Retina (tissue), 1 donor: ENCODE measurements at regions not wholly inside any gene's neighbourhood (a gene's known extent, or its start where the extent isn't known, plus 50 kb on each side); places are given as distances from the start of the nearest gene placed in this dataset.
"Not testable (repeated sequence)": the region's sequence is repeated elsewhere in the genome, so short reads cannot be mapped to it uniquely, and the experiment has no call there.

Source experiments
- DNase-seq: peaks from one replicate; pipeline ENCODE4 v3.0.0-alpha.2; 2016

GRCh38 chr10:107544706-107545520, 380.4 kb upstream of the SORCS1 start:
- no peak for DNase-seq

DNA sequence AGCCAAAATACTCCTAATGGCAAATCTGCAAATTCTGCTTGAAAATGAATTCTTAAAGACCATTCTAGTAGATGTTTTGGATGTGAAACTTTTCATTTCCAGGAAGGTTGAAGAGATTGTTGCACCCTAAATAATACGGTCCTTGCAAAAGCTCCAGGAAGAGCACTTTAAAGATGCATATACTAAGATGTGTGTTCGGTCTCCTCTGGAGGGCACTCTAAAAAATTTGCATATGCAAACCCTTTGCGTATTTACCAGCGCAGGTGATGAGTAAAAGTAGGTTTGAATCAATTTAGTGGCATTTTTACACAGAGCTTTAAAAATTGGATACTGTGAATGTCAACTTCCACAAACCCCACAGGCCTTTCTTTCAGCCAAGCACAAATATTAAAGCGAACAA, 378.1 kb upstream of the SORCS1 start:
- no peak for DNase-seq

- no peak for DNase-seq
Measured at GRCh38 chr10:107542016-107542415, 377.5 kb upstream of the SORCS1 start.

- DNase-seq: no peak
Measured at GRCh38 chr10:107540981-107541380, 376.5 kb upstream of the SORCS1 start.

- DNase-seq: no peak
Measured at GRCh38 chr10:107529350-107529749, 364.8 kb upstream of the SORCS1 start.

DNA sequence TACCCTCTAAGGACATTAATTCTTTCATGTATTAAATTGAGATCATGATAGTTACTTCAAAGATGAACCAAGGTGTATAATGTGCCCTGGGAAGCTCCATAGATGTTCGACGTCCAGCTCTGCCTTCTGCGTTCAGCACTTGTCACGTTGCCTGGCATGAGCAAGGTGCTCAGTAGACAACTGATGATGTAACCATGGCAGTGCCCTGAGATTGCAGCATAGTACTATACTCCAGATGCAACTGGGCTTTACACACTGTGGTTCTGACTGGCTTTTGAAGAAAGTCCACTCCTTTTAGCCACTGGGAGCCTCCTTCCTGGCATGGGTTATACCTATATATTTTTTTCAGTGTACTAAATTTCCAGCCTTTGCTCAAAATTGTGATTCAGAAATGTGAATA, 355.8 kb upstream of the SORCS1 start:
- DNase-seq: no peak

- no peak for DNase-seq
Measured at GRCh38 chr10:107517811-107518210, 353.3 kb upstream of the SORCS1 start.

DNA sequence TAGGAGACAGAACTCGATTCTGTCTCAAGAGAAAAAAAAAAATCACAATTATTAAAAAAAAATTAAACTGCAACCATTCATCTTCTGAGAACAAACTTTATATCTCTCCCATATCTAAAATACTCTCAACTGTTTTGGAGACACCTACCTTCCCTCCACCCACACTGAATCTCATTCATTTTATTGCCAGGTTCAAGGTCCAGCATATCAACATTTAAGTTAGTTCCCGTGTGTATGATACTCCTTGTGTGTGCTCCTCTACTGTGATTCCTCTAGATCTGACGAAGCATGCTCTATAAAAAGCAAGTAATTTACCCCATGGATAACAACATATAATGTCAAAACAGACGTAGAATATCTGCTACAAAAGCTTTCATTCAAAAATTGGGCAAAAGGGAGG, 351.8 kb upstream of the SORCS1 start:
- no peak for DNase-seq

- DNase-seq: not testable (repeated sequence)
Measured at GRCh38 chr10:107504011-107504410, 339.5 kb upstream of the SORCS1 start.

DNA sequence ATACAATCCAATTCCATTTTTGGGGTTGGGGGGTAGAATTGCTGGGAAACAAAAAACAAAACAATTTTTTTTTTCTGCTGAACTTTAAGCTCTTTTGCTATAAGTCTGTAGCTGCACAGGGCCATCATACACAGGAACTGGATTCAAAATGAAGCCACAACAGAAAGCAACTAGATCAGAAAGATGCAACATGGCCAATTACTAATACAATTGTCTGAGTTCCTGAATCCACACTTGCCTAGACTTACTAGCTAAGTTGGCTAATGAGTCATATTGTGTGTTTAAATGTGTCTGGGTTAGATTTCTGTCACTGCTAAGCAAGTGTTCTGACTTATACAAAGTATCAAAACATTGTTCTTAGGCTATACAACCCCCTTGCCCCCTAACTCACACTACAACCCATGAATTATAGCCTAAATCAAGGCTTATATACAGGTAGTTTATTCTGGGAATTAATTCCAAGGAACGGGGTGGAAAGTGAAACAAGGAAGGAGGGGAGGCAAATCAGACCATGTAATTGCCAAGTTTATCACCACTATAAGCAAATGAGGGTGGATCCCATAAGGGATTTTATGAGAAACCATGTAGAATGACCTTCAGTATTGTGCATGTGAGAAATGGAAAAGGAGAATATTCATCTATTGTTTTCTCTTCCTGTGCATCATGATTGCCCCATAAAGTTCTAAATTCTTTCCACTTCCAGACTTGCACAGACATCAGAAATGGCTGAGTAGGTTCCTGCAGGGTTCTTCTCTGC, 337.9 kb upstream of the SORCS1 start:
- DNase-seq: no peak

GRCh38 chr10:107498983-107499382, 334.5 kb upstream of the SORCS1 start:
- DNase-seq: no peak

DNA sequence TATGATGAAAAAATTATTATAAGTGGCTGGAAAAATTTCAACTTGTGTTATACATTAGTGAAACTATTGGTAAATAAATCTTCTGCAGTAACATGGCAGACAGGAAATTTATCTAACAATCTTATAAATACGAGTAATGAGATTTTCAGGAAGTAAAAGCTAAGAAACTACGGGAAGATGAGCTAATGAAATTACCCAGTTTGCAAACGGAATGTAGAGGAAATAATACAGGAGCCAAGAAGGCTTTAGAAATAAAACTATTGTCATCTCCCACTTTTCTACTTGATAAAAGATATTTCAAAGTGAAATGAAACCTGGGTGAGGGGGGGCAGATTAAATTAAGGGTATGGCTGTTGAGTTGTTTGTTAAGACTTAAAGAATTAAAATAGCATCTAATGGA, 332.5 kb upstream of the SORCS1 start:
- DNase-seq: no peak

DNA sequence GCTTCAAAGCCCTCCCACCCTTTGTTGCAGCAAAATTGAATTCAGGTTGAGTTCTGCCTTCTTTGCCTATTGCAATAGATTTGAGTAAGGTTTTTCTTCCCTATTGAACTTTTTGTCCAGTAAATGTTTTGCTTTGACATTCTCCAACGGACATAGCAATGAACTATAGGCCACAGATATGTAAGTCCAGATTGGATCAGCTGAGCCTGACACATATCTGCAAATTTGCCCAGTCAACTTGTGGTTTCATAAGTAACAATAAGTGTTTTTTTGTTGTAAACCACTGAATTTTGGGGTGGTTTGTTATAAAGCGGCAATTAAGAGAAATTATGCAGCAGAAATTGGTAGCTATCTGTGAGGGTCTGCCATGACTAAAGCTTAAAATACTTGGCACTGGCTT, 332.1 kb upstream of the SORCS1 start:
- DNase-seq: no peak

GRCh38 chr10:107492389-107492788, 327.9 kb upstream of the SORCS1 start:
- DNase-seq: no peak

GRCh38 chr10:107490389-107490788, 325.9 kb upstream of the SORCS1 start:
- no peak for DNase-seq

DNA sequence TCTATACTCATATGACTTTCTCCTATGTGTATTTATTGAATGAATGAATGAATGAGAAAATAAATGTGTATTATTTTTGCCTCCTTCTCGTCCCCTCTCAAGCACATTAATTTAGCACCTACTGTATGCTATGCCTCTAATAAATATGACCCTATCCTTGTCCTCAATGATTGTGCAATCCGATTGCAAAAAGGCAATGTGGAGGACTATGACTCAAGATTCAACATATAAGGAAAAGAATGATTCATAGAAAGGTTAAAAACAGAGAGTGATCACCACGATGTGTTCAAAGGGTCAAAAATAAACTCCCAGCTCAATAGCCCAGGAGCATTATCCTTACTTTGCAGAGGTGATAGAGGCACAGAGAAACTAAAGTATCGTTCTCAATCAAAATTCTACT, 322.8 kb upstream of the SORCS1 start:
- DNase-seq: no peak

DNA sequence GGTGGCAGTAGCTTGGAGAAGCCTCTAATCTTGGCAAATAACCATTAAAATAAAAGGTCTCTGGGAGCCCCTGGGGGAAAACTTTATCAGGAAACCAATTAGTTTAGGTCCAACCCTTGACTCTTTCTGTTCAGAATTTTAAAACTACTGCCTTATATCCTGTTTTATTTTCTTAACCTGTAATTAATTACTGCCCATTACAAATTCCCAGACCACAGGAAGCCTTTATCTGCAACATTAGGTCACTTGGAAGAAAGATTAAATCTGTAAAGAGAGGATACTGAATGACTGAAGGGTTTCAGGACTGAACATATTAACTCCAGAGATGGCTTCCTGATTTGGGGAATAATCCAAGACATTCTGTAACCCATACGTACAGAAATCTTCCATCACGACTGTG, 320.5 kb upstream of the SORCS1 start:
- DNase-seq: no peak

DNA sequence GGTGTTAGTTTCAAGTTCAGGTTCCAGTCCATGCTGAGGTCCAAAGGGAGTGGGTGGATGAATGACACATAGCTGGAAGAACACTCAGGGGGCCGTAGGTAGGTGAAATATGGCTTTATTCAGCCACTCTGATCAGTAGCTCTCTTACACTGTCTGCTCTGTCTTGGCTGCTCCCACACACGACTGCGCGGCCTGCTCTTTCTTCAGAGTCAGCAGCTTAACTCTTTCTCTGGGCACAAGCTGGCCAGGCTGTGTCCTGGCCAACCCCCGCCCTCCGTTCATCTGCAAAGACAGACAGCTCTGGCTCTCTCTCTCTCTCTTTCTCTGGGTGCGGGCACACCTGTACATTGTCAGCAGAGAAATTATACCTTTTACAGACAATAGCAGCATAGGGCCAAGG, 317.4 kb upstream of the SORCS1 start:
- DNase-seq: no peak

DNA sequence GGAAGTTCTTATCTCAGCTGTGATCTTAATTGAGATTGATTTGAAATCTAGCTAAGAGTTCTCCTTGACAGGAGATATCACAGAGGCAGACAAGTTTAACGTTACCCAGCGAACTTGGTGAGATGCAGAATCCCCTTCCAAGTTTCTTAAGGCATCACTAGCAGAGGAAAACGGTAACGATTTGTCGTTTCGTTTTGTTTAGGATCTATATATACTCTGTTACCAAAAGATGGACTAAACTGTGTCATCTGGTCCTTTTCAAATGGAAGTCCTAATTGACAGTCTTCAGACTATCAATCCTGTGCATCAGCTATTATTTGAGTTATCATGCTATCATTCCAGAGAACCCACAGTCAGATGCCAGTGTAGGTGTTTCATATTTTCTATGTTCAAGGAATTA, 316.7 kb upstream of the SORCS1 start:
- DNase-seq: no peak

- DNase-seq: no peak
Measured at GRCh38 chr10:107480781-107481180, 316.3 kb upstream of the SORCS1 start.

- no peak for DNase-seq
Measured at GRCh38 chr10:107477266-107477665, 312.8 kb upstream of the SORCS1 start.

- DNase-seq: no peak
Measured at GRCh38 chr10:107476408-107476807, 311.9 kb upstream of the SORCS1 start.

DNA sequence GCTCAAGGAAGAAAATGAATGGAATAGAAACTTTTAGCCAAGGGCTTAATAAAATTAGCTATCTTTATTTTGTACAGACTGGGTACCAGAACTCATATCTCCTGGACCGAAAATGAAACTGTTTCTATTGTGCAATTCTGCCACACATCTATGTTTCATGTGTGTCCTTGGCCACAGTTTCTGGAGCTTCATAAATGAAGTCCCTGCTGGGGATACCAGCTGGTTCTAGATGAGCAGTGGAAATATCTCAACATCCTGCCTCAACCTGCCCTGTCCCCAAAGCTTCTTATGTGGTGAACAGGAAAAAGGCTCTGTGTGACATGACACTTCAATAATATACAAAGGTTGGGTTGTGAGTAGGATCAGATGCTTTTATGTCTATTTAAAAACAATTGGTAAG, 310.1 kb upstream of the SORCS1 start:
- no peak for DNase-seq

DNA sequence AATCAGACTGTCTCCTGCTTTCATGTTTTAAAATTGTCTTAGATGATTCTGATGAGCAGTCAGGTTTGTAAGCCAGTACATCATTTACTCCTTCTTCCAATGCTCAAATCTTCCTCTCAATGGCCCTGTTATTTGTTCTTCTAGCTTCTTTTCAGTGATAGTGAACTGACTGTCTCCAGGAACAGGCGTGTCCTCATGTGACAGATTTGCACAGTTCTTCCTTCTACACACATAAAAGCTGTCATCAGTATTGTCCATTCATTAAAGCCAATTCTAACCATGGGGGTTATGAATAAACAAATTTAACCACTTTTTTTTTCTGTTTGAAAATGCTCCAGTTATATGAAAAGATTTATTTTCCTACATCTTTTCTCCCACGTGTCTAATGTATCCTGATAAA, 308.7 kb upstream of the SORCS1 start:
- no peak for DNase-seq

DNA sequence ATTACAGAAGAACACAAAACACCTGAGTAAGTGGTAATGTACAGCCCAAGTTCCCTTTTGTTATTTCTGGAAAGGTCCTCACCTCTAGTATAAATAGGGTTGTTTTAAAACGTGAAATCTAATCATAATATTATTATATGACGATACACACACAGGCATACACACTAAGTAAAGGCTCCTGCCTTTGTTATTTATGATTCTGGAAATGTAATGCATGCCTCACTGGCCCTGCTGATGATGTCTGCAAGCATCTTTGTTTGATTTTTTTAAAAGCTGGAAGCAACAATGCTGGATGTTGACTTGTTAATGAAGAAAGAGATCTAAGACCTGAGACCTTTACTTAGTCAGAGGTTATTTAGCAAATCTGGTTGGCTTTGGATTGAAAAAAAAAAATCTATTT, 307.4 kb upstream of the SORCS1 start:
- DNase-seq: no peak
